ENCODE measurements at regions not wholly inside any gene's neighbourhood (a gene's known extent, or its start where the extent isn't known, plus 50 kb on each side); places are given as distances from the start of the nearest gene placed in this dataset.

- H3K27me3 Mint-ChIP-seq (ENCODE audit: low read depth), result peaks cover 47% of the 10 kb centered on the region
These were observed 234.6 kb downstream of the HAUS1 start for GRCh38 chr18:46338766-46339165.

GRCh38 chr18:46340716-46341115 is 236.5 kb downstream of the HAUS1 start:
- no peak overlapping the region for H3K4me3 Mint-ChIP-seq

More at GRCh38 chr18:46338766-46339165, 234.6 kb downstream of the HAUS1 start:
- Mint-ChIP-seq H3K4me1 (ENCODE audit: low read depth) (peaks cover 55% of the 10 kb centered on the region), H3K36me3 (ENCODE audit: low read depth) (peaks cover 5% of the 10 kb centered on the region), H3K27ac (peak overlapping the region; percentile 53), H3K9me3 (no peaks in the 10 kb centered on the region), H3K4me3 (peak overlapping the region; percentile 69)

GRCh38 chr18:46341986-46342525 is 237.9 kb downstream of the HAUS1 start:
- Mint-ChIP-seq H3K4me1 (ENCODE audit: low read depth) (peaks cover 64% of the 10 kb centered on the region), H3K27ac (peak overlapping the region; percentile 18), H3K27me3 (ENCODE audit: low read depth) (peaks cover 21% of the 10 kb centered on the region), H3K36me3 (ENCODE audit: low read depth) (peaks cover 3% of the 10 kb centered on the region), H3K4me3 (no peak overlapping the region), H3K9me3 (no peaks in the 10 kb centered on the region)

More at GRCh38 chr18:46340716-46341115, 236.5 kb downstream of the HAUS1 start:
- Mint-ChIP-seq H3K4me1 (ENCODE audit: low read depth) (peaks cover 58% of the 10 kb centered on the region), H3K27me3 (ENCODE audit: low read depth) (peaks cover 33% of the 10 kb centered on the region), H3K27ac (peak overlapping the region; percentile 1), H3K36me3 (ENCODE audit: low read depth) (peaks cover 3% of the 10 kb centered on the region), H3K9me3 (no peaks in the 10 kb centered on the region)

- Mint-ChIP-seq H3K27ac (peak overlapping the region; percentile 78), H3K4me3 (no peak overlapping the region), H3K9me3 (no peaks in the 10 kb centered on the region), H3K27me3 (ENCODE audit: low read depth) (peaks cover 9% of the 10 kb centered on the region), H3K36me3 (ENCODE audit: low read depth) (peaks cover 3% of the 10 kb centered on the region), H3K4me1 (ENCODE audit: low read depth) (peaks cover 66% of the 10 kb centered on the region)
These were observed 239.3 kb downstream of the HAUS1 start for GRCh38 chr18:46343456-46343855.

- Mint-ChIP-seq H3K27ac (peak overlapping the region; percentile 78), H3K27me3 (ENCODE audit: low read depth) (peaks cover 5% of the 10 kb centered on the region), H3K9me3 (no peaks in the 10 kb centered on the region), H3K4me1 (ENCODE audit: low read depth) (peaks cover 62% of the 10 kb centered on the region), H3K36me3 (ENCODE audit: low read depth) (peaks cover under 1% of the 10 kb centered on the region), H3K4me3 (peak overlapping the region; percentile 28)
These were observed 239.8 kb downstream of the HAUS1 start for GRCh38 chr18:46343931-46344372.

- no peaks in the 10 kb centered on the region for H3K36me3 Mint-ChIP-seq (ENCODE audit: low read depth)
- H3K27ac Mint-ChIP-seq, result peak overlapping the region; percentile 70
- H3K4me1 Mint-ChIP-seq (ENCODE audit: low read depth), result peaks cover 57% of the 10 kb centered on the region
- peaks cover 3% of the 10 kb centered on the region for H3K27me3 Mint-ChIP-seq (ENCODE audit: low read depth)
- H3K9me3 Mint-ChIP-seq, result no peaks in the 10 kb centered on the region
- H3K4me3 Mint-ChIP-seq, result peak overlapping the region; percentile 10
These were observed 240.4 kb downstream of the HAUS1 start for GRCh38 chr18:46344416-46345180.

DNA sequence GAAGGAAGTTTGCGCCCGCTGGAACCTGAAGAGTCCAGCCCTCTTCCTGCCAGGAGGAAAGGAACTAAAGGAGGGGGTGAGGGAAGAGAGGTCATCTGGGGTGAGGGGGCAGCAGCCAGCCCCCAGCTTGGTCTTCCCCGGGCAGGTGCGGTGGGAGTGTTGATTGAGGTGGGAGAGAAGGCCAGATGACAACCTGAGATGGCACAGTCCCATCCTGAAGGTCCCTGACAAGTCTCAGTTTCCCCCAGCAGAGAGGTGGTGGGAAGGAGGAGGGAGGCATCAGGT is 240.9 kb downstream of the HAUS1 start:
- H3K4me3 Mint-ChIP-seq, result no peak overlapping the region
- peak overlapping the region; percentile 53 for H3K27ac Mint-ChIP-seq
- no peaks in the 10 kb centered on the region for H3K36me3 Mint-ChIP-seq (ENCODE audit: low read depth)
- H3K4me1 Mint-ChIP-seq (ENCODE audit: low read depth), result peaks cover 55% of the 10 kb centered on the region
- peaks cover under 1% of the 10 kb centered on the region for H3K27me3 Mint-ChIP-seq (ENCODE audit: low read depth)
- no peaks in the 10 kb centered on the region for H3K9me3 Mint-ChIP-seq

DNA sequence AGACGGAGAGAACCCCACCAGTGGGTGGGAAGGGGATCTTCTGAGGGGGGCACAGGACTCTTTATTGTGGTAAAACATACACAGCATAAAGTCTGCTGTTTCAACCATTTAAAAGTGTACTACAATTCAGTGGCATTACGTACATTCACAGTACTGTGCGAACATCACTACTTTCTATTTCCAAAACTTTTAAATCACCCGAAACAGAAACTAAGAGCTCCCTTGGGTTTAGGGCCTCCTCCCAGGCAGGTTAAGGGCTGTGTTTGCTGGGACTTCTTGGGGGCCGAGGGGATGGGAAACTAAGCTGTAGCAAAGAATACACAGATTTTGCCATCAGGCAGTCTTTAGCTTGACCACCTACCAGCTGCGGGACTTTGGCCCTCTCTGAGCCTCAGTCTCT is 242.0 kb downstream of the HAUS1 start:
- Mint-ChIP-seq H3K36me3 (ENCODE audit: low read depth) (no peaks in the 10 kb centered on the region), H3K4me3 (peak overlapping the region; percentile 35), H3K27ac (peak overlapping the region; percentile 53), H3K4me1 (ENCODE audit: low read depth) (peaks cover 51% of the 10 kb centered on the region), H3K9me3 (no peaks in the 10 kb centered on the region), H3K27me3 (ENCODE audit: low read depth) (no peaks in the 10 kb centered on the region)

- peaks cover 46% of the 10 kb centered on the region for H3K4me1 Mint-ChIP-seq (ENCODE audit: low read depth)
- H3K36me3 Mint-ChIP-seq (ENCODE audit: low read depth), result no peaks in the 10 kb centered on the region
- no peaks in the 10 kb centered on the region for H3K27me3 Mint-ChIP-seq (ENCODE audit: low read depth)
- H3K9me3 Mint-ChIP-seq, result no peaks in the 10 kb centered on the region
- H3K4me3 Mint-ChIP-seq, result no peak overlapping the region
- no peak overlapping the region for H3K27ac Mint-ChIP-seq
These were observed 242.9 kb downstream of the HAUS1 start for GRCh38 chr18:46346896-46347630.

GRCh38 chr18:46350598-46351159 is 246.5 kb downstream of the HAUS1 start:
- Mint-ChIP-seq H3K36me3 (ENCODE audit: low read depth) (peaks cover 1% of the 10 kb centered on the region), H3K4me3 (no peak overlapping the region), H3K9me3 (no peaks in the 10 kb centered on the region), H3K27ac (no peak overlapping the region), H3K4me1 (ENCODE audit: low read depth) (peaks cover 32% of the 10 kb centered on the region), H3K27me3 (ENCODE audit: low read depth) (no peaks in the 10 kb centered on the region)

GRCh38 chr18:46352520-46353250 is 248.5 kb downstream of the HAUS1 start:
- no peaks in the 10 kb centered on the region for H3K9me3 Mint-ChIP-seq
- H3K36me3 Mint-ChIP-seq (ENCODE audit: low read depth), result peaks cover 1% of the 10 kb centered on the region
- no peak overlapping the region for H3K4me3 Mint-ChIP-seq
- H3K27ac Mint-ChIP-seq, result peak overlapping the region; percentile 15
- H3K4me1 Mint-ChIP-seq (ENCODE audit: low read depth), result peaks cover 17% of the 10 kb centered on the region
- no peaks in the 10 kb centered on the region for H3K27me3 Mint-ChIP-seq (ENCODE audit: low read depth)

DNA sequence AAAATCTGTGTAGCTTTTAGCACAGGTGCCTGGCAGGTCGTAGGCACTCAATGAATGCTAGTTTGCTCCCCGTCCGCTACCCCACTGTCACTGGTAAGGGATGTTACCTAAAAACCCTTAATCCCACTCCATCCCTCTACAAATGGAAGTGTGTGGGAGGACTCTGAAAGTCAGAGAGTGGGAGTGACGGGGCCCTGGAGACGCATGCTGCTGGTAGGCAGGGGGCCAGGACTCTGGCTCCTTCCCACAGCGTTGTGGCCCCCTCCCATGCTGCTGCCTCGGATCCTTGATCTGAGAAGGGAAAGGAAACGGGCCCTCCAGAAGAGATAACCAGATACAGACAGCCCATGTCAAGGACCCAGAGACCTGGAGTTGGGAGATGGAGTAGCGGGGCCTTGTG is 249.3 kb downstream of the HAUS1 start:
- no peaks in the 10 kb centered on the region for H3K9me3 Mint-ChIP-seq
- no peak overlapping the region for H3K4me3 Mint-ChIP-seq
- no peak overlapping the region for H3K27ac Mint-ChIP-seq
- H3K36me3 Mint-ChIP-seq (ENCODE audit: low read depth), result peaks cover 1% of the 10 kb centered on the region
- no peaks in the 10 kb centered on the region for H3K27me3 Mint-ChIP-seq (ENCODE audit: low read depth)
- peaks cover 12% of the 10 kb centered on the region for H3K4me1 Mint-ChIP-seq (ENCODE audit: low read depth)

GRCh38 chr18:46356278-46357033 is 252.3 kb downstream of the HAUS1 start:
- Mint-ChIP-seq H3K36me3 (ENCODE audit: low read depth) (peaks cover 1% of the 10 kb centered on the region), H3K4me1 (ENCODE audit: low read depth) (peaks cover 10% of the 10 kb centered on the region), H3K27me3 (ENCODE audit: low read depth) (no peaks in the 10 kb centered on the region), H3K4me3 (no peak overlapping the region), H3K9me3 (no peaks in the 10 kb centered on the region), H3K27ac (no peak overlapping the region)
